GM18520 (cell line): ENCODE measurements at regions not wholly inside any gene's neighbourhood (a gene's known extent, or its start where the extent isn't known, plus 50 kb on each side); places are given as distances from the start of the nearest gene placed in this dataset.
"Not testable (repeated sequence)": the region's sequence is repeated elsewhere in the genome, so short reads cannot be mapped to it uniquely, and the experiment has no call there.

ENCODE experiments used
- ATAC-seq: cut with Tn5 transposase; IDR thresholded peaks from one replicate; pipeline ENCODE4 v1.9.1; 2021; ENCODE audit not compliant: unreplicated experiment

DNA sequence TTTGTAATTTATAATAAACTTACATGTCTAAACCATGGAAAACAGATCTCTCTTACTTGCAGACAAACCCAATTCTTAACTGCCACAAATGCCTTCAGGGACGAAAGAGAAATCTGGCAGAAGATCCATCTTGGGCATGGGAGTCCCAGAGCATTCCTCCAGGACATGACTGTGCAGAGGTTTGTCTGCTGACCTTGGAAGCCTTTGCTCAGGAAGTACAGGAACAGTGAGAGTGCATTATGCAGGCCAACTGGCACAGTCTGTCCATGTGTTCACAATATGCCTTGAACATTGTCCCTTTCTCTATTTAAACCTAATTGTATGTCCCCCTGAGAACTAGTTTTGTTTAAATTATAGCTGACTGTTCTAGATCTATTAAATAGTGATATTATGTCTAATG lies 467.1 kb downstream of the ATP23 start:
- no peak for ATAC-seq

DNA sequence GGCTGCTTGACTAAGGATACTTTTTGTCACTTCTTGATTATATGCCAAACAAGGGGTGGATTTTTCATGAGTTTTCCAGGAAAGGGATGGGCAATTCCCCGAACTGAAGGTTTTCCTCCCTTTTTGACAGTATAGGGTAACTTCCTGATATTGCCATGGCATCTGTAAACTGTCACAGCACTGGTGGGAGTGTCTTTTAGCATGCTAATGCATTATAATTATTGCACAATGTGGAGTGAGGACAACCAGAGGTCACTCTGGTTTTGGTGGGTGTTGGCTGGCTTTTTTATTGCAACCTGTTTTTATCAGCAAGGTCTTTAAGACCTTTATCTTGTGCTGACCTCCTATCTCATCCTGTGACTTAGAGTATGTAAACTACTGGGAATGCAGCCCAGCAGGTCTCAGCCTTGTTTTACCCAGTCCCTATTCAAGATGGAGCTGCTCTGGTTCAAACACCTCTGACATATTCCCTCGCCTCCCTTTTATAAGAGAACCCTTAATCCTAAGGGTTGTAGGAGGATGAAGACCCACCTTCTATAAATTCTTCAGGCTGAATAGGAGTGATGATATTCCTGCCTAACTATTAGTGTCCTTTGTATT lies 471.2 kb downstream of the ATP23 start:
- ATAC-seq, result no peak

DNA sequence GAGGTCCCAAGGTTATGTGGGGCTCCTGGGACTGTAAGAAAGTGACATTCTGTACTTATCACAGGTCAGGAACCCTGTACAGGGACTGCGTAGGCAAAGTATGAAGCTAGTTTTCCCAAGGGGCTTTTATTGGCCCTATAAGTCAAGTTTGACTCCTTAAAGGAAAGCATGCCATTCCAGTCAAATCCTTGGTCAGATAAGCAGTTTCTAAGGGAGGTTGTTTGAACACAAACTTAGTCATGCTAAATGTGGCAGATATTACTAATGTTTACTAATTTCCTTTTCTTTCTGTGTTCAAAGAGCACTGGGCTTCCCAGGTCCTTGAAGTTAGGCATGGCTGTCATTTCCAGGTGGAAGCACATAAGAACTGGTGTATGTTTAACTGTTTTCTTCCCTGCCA lies 472.4 kb downstream of the ATP23 start:
- ATAC-seq, result no peak

DNA sequence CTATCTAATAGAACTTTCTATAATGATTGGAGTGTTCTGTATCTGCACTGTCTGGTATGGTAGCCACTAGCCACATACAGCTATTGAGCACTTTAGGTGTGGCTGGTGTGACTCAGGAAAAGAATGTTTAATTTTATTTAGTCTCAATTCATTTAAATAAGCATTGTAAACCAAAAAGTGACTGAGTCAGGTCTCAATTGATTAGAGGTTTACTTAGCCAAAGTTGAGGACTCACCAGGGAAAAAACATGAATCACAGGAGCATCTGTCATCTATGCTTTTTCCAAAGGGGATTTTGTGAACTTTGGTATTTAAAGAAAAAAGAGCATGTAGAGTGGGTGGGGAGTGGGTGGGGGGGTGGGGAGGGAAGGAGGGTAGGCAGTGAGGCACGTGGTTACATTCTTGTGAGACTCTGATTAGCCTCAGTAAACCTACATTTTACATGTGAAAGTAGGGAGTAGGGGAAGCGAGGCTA lies 473.1 kb downstream of the ATP23 start:
- ATAC-seq, result no peak

DNA sequence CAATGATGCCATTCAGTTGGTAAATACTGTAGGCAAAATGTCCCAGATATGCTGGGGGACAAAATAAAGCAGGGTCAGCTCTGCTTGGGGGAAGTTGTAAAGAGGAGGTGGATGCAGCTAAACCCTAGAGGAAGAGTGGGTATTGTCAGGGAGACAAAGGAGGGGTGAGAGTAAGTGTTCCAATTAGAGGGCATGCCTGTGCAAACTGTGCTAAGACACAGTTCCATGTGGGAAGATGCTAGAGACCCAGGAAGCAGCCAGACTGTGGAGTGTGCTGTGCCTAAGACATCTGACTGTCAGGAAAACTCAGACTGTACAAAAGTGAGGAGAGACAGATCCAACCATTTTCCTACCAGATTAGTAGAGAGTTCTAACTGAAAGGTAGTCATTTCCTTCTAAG lies 474.3 kb downstream of the ATP23 start:
- no peak for ATAC-seq

DNA sequence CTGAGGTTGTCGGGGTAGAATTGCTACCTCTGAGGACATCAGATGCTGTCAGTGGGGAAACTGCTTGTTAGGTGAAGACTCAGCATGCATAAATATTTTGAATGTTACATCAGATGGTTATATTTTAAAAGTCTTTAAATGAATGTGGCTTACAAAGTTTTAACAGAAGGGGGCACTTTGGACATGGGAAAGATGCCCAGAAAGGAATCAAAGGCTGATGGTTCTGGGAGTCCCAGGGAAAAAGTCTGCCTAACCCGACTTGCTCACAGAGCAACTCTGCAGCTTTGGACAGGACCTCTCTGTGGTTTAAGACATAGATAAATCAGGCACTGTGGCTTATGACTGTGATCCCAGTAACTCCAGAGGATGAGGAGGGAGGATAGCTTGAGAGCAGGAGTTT lies 474.9 kb downstream of the ATP23 start:
- no peak for ATAC-seq

DNA sequence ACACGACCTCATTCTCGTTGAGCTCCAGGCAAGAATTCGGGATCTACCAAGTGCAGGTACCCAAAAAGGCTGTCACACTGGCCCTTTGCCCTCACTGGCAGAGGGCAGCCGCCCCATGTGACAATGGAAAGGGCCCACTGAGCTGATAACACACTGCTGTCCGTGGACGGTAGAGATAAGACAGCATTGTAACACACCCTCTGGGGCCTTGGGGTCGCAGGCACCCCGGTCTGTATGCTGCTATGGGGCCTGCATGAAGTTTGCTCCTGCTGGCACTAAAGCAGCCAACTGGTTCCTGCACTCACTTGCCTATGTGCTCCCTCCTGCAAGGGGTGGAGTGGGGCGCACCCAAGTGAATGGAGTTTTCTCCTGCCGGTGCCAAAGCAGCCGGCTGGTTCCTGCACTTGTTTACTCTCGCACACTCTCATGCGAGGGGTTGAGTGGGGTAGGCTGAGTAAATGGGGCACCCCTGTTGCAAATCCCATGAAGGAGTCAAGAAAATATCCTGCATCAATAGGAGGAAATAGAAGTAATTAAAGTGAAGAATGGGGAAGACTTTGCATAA lies 477.9 kb downstream of the ATP23 start:
- no peak for ATAC-seq

DNA sequence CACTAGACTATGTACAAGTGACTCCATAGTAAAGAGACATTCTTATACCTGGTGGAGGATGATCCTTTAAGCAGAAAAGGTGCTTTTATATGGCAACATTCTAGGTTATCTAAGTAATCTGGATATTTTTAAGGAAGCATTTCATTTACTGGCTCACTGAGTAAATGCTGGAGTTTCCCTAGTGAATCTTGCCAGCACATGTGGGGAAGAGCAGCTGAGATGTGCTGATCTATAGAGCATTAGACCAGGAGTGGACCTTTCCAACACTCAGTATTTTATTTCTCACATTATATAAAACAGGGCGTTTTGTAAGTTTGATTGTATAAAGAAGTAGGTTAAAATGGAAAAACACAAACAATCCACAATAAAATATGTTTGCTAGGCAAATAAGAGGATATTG lies 478.5 kb downstream of the ATP23 start:
- ATAC-seq, result no peak

DNA sequence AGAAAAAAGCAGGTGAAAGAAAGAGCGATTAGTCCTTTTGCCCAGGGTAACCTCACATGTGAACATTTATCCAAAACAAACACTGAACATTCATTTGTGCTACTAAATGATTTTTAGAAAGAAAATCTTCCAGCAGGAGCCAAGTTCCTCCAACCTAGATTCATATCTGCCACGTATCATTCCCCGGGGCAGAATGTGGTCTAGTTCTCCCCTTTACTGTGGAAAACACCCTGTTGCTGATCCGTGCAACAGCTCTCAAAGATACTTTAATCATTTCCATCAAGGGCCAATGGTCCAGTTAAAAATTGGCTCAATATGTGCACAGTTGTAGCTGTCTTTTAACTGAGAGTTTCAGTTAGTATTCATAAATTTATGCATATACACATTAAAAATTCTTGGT lies 479.1 kb downstream of the ATP23 start:
- no peak for ATAC-seq

DNA sequence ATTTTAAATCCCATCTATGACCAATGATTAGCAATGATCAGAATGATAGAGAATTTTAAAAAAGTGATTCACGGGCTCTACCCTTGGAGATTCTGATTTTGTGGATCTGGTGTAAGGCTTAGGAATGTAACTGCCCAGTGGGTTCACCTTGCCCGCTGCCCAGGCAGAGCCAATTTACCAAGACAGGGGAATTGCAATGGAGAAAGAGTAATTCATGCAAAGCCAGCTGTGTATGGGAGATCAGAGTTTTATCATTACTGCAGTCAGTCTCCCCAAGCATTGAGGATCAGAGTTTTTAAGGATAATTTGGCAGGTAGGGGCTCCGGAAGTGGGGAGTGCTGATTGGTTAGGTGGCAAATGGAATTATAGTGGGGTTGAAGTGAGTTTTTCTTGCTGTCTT lies 480.6 kb downstream of the ATP23 start:
- no peak for ATAC-seq

DNA sequence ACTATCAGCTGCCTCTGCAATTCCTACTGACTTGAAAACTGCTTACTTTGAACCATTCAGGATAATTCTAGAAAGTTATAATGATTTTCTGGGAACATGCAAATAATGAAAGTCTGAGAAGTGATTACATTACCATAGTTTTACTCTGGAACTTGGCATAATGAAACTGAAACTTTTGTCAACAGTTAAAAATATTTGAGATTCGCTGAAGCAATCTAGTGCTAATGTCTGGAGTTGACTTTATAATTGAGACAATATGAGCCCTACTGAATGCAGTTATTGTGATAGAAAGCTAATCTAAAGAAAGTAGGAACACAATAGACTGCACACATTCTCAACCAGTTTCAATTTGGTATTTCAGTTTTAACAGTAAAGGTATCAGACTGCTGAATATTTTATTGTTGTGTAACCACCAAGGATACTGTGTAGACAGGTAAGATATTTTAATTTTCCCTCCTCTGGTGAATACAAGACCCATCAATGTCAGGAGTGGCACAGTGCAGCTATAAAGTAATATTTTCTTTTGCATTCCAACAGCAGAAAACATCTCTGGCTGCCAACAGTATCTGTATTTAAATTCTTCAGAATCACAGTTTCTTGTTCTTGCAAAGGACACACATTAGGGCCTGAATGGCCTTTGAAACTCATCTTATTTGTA lies 483.5 kb downstream of the ATP23 start:
- peak; percentile 31 for ATAC-seq

DNA sequence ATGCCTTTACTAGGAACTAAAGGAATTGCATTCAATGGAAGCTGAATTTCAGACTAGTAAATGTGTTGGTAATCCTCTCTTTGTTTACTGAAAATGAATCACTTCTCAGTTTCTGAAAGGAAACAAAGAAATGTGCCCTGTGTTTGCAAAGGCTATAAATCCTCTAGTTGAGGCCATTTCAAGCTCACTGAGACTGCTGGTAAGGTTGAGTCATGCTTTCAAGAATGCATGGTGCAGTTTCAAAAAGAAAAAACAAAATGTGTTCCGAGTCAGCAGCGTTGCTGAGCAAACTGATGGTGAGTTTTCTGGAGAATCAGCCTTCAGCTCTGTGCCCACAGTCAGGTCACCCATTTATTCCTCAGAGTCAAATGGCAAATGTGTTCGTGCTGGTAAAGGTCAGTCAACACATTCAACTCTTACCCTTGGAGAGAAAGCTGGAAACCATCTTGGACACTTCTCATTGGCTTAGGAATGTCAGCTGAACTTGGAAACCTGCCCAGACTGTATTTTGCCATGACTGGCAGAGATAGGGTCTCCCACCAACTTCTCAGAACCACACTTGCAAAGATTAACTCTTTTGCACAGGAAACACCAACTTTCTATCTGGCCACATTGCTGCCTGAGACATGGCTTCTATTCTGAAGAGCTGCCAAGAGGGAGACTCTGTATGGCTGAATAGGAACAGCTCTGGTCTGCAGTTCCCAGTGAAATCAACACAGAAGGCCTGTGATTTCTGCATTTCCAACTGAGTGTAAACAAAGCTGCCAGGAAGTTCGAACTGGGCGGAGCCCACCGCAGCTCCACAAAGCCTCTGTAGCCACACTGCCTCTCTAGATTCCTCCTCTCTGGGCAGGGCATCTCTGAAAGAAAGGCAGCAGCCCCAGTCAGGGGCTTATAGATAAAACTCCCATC lies 484.4 kb downstream of the ATP23 start:
- ATAC-seq, result peak; percentile 81

DNA sequence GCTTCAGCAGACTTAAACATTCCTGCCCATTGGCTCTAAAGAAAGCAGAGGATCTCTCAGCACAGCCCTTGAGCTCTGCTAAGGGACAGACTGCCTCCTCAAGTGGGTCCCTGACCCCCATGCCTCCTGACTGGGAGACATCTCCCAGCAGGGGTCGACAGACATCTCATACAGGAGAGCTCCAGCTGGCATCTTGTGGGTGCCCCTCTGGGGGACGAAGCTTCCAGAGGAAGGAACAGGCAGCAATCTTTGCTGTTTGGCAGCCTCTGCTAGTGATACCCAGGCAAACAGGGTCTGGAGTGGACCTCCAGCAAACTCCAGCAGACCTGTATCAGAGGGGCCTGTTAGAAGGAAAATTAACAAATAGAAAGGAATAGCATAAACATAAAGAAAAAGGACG lies 485.1 kb downstream of the ATP23 start:
- ATAC-seq, result not testable (repeated sequence)

DNA sequence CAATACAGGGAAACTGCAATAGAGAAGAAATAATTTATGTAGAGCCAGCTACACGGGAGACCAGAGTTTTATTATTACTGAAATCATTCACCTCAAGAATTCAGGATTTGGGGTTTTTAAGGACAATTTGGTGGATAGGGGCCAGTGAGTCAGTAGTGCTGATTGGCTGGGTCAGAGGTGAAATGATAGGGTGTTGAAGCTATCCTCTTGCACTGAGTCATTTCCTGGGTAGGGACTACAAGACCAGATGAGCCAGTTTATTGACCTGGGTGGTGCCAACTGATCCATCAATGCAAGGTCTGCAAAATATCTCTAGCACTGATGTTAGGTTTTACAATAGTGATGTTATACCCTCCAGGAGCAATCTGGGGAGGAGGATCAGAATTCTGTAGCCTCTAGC lies 486.3 kb downstream of the LRIG3 start:
- ATAC-seq, result no peak

DNA sequence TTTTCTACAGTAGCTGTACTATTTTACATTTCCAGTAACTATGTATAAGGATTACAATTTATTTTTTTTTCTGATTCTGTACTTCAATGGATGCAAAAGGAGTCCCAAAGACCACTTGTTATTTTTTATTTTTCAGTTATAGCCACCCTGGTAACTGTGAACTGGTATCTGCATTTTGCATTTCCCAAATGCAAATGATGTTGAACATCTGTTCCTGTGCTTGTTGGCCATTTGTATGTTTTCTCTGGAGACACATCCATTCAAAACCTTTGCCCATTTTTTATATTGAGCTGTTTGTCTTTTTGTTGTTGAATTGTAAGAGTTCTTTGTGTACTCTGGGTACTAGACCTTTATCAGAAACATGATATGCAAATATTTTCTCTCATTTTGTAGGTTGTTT lies 485.6 kb downstream of the LRIG3 start:
- ATAC-seq, result no peak

DNA sequence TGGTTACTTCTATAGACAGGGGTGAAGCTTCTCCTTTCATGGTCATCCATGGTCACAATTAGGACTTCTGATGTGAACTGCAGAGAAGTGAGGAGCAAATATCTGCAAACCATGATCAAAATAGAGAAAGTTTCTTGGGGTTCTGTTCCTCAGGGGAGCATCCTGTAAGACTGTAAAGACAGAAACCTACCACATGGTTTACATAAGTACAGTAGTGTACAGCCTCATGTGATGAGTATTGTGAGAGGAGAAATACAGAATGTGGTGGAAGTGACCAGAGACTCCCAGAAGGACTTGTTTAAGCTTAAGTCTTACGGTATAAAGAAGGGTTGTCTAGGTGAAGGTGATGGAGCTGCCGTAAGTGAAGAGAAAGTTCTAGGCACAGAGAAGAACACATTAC lies 484.7 kb downstream of the LRIG3 start:
- peak; percentile 62 for ATAC-seq

DNA sequence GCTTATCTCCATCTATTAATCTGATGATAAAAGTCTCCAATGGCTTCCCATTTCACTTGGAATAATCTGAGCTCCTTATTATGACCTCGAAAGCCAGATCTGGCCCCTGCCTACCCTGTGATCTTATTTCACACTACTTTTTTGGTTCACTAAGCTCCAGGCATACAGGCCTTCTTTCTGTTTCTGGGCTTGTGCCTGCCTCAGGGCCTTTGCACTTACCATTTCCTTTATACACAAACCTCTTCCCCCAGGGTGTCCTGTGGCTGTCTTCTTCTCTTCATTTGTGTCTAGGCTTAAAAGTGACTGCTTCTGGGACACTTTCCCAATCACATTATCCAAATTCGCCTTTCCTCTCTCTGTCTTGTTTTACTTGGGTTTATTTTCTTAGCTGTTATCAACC lies 478.8 kb downstream of the LRIG3 start:
- ATAC-seq, result no peak

DNA sequence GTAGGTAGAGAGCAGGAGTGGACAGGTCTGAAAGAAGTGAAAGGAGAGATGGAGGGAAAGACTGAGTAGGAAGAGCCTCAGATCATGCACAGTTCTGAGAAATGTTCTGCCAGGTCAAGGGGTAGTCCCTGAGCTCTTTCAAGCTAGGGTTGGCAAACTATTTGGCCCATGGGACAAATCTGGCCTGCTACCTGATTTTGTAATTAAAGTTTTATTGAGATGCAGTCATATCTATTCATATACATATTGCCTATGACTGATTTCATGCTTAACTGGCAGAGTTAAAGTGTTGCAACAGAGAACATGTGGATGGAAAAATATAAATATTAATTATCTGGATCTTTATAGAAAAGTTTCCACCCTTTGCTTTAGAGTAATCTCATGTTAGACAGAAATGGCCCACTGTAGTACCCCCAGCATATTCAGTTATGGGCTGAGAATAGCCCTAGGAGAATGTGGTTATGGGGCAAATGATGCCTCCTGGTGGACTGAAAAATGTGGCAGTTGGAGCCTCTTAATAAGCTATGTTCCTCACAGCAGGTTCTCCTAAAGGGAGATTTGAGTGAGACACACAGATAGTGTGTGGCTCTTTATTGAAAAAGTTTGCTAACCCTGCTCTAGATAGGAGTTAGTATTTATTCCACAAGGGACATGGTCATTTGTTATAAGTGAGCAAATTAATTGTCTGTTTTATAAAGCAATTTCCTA lies 476.9 kb downstream of the LRIG3 start:
- no peak for ATAC-seq

DNA sequence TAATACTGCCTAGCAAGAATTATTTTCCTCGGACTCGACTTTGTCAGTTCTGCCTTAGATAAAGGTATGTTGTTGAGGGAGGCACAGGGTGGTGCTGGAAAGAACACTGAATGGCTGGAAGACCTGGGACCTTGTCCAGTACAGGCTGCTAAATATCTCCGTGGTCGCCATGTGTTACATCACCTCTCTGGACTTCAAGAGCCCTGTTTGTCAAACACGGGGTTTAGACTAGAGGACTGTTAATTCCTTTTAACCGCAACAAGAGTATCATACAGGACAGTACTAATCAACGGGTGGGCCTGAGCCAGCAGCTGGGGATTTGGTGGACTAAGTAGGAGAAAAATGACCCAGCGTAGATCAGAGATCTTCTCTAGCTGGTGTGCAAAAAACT lies 476.3 kb downstream of the LRIG3 start:
- no peak for ATAC-seq

DNA sequence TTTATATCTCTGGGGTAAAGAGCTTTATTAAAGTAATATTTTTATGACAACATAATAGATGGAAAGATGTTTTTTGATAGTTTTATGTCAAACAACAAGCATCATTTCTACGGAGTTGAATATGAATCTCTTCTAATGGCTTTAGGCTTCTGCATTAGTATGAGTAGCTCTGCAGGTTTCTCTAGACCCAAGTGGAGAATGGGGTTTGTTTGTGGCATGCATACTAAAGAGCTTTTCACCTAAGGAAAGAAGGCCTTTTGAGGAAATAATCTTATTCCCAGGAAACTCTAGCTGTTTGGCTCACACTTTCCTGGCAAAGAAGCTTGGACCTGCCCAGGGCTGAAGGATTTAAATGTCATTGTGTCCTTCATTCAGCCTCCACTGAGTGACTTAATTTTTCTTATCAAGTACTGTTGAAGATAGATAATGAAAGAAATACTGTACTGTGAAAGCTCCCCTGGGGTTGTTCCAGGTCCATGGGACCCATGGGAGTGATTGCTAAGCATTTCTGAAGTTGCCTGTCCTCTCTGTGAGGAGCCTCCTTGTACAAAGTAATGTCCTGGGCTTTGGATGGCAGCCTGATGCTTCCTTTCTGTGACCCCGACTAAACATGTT lies 469.3 kb downstream of the LRIG3 start:
- no peak for ATAC-seq

DNA sequence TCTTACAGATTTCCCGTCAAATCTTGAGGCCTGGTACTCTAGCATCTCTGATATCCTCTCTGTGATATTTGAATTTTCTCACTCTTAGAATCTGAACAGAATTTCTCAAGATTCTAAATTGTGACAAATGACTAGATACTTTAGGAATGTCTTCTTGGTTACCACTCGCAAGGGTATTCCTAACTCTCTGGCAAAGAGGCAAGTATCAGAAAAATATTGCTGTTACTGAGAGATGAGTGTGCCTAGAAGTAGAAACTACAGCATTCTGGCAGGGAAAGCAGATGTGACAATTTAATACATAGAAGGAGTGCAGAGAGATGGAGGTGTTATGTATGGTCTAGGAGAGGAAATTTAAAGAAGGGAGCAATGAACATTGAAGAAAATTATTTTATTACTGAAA lies 467.8 kb downstream of the LRIG3 start:
- no peak for ATAC-seq
